PFSK-1 (cell line): ENCODE measurements at regions not wholly inside any gene's neighbourhood (a gene's known extent, or its start where the extent isn't known, plus 50 kb on each side); places are given as distances from the start of the nearest gene placed in this dataset.
A peak's percentile ranks its signal among the peaks of the same experiment; 100 is the strongest.

Experiments used
- FOXP2 ChIP-seq: optimal IDR thresholded peaks from 2 replicates; pipeline ENCODE3; 2011; ENCODE audit warnings: borderline replicate concordance, control low read depth, inconsistent platforms; ENCODE audit not compliant: insufficient read depth; ENCODE audit errors: extremely low read length, extremely low read depth
- POLR2AphosphoS5 ChIP-seq: IDR thresholded peaks from 2 replicates; pipeline ENCODE4 v1.6.1; 2012; ENCODE audit warnings: low read depth, mild to moderate bottlenecking, control low read depth, low read length, moderate library complexity
- REST ChIP-seq, 2 experiments: IDR thresholded peaks; 2 replicates each; pipeline versions ENCODE4 v1.6.1 to v1.8.0; 2011 to 2012; ENCODE audit warnings: low read depth in 2 of 2, low read length in 2 of 2, control low read depth in 1 of 2, inconsistent platforms in 1 of 2, mild to moderate bottlenecking in 1 of 2, moderate library complexity in 1 of 2; ENCODE audit not compliant: insufficient read depth in 1 of 2
- SIN3A ChIP-seq: IDR thresholded peaks from 2 replicates; pipeline ENCODE4 v1.6.1; 2012; ENCODE audit warnings: mild to moderate bottlenecking, low read length, moderate library complexity, borderline replicate concordance; ENCODE audit not compliant: insufficient read depth
- TAF1 ChIP-seq: IDR thresholded peaks from 2 replicates; pipeline ENCODE4 v1.6.1; 2012; ENCODE audit warnings: low read length, control low read depth, borderline replicate concordance; ENCODE audit not compliant: insufficient read depth

DNA sequence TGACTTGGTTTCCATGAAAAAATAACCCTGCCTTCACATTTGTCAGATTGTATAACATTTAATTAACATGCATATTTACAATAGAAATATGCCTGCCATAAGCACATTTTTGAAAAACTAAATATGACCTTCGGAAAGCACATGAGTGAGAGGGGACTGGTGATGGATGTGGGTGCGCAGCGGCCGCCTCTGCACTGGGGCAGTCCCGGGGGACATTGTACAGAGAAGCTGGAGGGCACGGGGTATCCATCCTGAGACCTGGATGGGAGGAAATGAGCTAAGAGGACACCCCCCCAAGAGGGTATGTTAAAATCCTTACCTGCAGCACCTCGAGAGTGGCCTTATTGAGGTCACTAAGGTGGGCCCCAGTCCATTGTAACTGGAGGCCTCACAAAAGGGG, 161.3 kb upstream of the IRX4 start:
- TF ChIP-seq REST (IDR thresholded peaks at IDR 0.05; ENCODE audit: insufficient read depth in 1 of 2, low read depth in 2 of 2, low read length in 2 of 2) (no peak), SIN3A (no peak), TAF1 (no peak), FOXP2 (no peak), POLR2AphosphoS5 (no peak)

DNA sequence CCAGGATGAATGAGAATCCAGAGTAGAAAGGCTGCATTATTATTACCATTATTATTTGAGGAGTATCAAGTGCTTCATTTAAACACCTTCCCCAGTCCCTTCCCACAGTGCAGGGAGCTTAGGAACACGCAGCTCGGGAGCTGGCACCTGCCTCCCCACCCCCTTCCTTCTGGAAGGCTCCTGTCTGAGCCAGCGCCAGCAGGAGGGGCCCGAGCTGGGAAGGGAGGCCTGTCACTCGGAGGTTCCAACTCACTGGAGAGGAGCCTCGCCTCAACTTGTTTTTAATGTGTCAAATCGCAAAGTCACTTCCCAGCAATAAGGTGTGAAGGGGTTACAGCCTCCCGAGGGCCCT, 156.4 kb upstream of the IRX4 start:
- TF ChIP-seq FOXP2, result no peak
- TF ChIP-seq TAF1, result no peak
- no peak for TF ChIP-seq REST (IDR thresholded peaks at IDR 0.05; ENCODE audit: insufficient read depth in 1 of 2, low read depth in 2 of 2, low read length in 2 of 2)
- TF ChIP-seq SIN3A, result no peak
- no peak for TF ChIP-seq POLR2AphosphoS5

DNA sequence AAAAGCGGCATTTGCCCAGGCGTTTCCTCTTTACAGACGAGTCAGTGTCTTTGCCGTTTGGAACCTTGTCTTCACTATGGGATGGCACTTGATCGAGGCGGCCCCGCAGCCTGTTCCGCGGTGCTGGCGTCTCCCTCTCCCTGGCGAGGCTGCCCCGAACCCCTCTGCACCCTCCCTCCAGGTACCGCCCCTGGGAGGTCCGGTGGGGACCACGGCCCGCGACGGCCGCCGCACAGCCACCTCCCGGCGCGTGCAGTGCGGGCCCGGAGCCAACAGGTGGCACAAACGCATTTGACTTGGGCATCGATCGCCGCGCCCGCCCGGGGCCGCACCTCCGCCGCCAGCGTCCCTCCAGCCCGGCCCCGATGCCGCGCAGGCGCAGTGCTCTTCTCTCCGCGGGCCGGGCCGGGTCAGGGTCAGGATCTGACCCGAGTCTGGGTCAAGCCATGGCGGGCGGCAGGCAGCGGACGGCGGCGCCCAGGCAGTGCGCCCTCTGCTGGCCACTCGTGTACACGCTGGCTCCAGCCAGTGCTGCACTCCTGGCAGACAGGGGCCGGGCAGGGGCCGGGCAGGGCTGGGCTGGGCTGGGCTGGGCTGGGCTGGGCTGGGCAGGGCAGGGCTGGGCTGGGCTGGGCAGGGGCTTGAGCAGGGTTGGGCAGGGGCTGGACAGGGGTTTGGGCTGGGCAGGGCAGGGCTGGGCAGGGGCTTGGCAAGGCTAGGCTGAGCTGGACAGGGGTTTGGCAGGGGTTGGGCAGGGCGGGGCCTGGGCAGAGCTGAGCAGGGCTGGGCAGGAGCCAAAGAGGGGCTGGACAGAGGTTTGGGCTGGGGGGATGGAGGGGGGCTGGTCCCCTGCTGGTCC, 155.8 kb upstream of the IRX4 start:
- TF ChIP-seq TAF1 (no peak), FOXP2 (peak; percentile 50), REST (IDR thresholded peaks at IDR 0.05; ENCODE audit: insufficient read depth in 1 of 2, low read depth in 2 of 2, low read length in 2 of 2) (no peak)

DNA sequence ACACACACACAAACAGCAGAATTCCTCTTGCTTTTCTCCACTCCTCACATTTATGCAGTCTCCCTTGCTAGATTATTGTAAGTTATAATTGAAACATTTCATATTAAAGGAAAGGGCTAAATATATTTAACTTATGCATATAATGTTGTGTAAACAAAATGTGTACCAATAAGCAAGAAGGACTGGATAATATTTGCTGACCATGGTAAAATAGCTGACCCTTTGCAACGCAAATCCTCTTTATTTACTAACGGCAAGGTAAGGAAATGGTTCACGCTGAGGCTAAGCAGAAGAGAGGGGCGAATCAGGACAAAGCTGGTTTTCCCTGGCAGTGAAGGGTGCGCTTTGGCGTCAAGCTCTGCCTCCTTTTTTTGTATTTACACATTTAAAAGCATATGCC, 154.2 kb upstream of the IRX4 start:
- no peak for TF ChIP-seq SIN3A
- no peak for TF ChIP-seq REST (IDR thresholded peaks at IDR 0.05; ENCODE audit: insufficient read depth in 1 of 2, low read depth in 2 of 2, low read length in 2 of 2)
- no peak for TF ChIP-seq FOXP2
- no peak for TF ChIP-seq TAF1
- no peak for TF ChIP-seq POLR2AphosphoS5

GRCh38 chr5:2032432-2032831, 149.7 kb upstream of the IRX4 start:
- TF ChIP-seq POLR2AphosphoS5 (no peak), REST (IDR thresholded peaks at IDR 0.05; ENCODE audit: insufficient read depth in 1 of 2, low read depth in 2 of 2, low read length in 2 of 2) (no peak), FOXP2 (no peak), SIN3A (no peak), TAF1 (no peak)
